IMR-90 (cell line): ENCODE measurements at regions not wholly inside any gene's neighbourhood (a gene's known extent, or its start where the extent isn't known, plus 50 kb on each side); places are given as distances from the start of the nearest gene placed in this dataset.

Experiments
- ATAC-seq: fragments of 200-7000 bp; cut with Tn5 transposase; 2 replicates; pipeline ENCODE4 v1.9.1; 2020; ENCODE audit warnings: low read depth, mild to moderate bottlenecking, moderate library complexity
- BruUV-seq: library from RNA; stranded (reverse); fragments of 400-500 nt; replicated peaks from 2 replicates; lab custom pipeline; 2021; lab: Mats Ljungman, UMichigan
- CTCF ChIA-PET: fragments of 300-600 bp; formaldehyde crosslinking; extraction: SDS; loops from one replicate; lab custom pipeline; 2021; ENCODE audit warnings: antibody characterized with exemption; lab: Yijun Ruan, JAX
- POLR2A ChIA-PET: fragments of 300-600 bp; sonication (Branson Sonifier 250); formaldehyde crosslinking; loops from one replicate; lab custom pipeline; 2022; ENCODE audit warnings: antibody characterized with exemption; ENCODE audit not compliant: unreplicated experiment; lab: Charles Lee
- DNase-seq: peaks from one replicate; pipeline ENCODE4 v3.0.0; 2013
- H2AFZ ChIP-seq: replicated peaks from 2 replicates; pipeline ENCODE3; 2013; ENCODE audit warnings: low read length, mild to moderate bottlenecking; ENCODE audit not compliant: poor library complexity
- H2AK5ac ChIP-seq: 2 replicates; pipeline ENCODE4 v1.6.1; 2013; ENCODE audit warnings: low read depth, low read length, inconsistent platforms
- H2AK9ac ChIP-seq: replicated peaks from 2 replicates; pipeline ENCODE3; 2013; ENCODE audit warnings: mild to moderate bottlenecking, low read depth, low read length, moderate library complexity; ENCODE audit not compliant: poor library complexity
- H2BK120ac ChIP-seq: 2 replicates; pipeline ENCODE4 v1.6.1; 2013; ENCODE audit warnings: low read depth, low read length, inconsistent platforms
- H2BK15ac ChIP-seq: 3 replicates; pipeline ENCODE4 v1.6.1; 2013; ENCODE audit warnings: low read depth, low read length, inconsistent platforms
- H2BK20ac ChIP-seq: 2 replicates; pipeline ENCODE4 v1.6.1; 2013; ENCODE audit warnings: low read depth, mild to moderate bottlenecking, inconsistent platforms, low read length, moderate library complexity
- H2BK5ac ChIP-seq: 2 replicates; pipeline ENCODE4 v1.6.1; 2013; ENCODE audit warnings: mild to moderate bottlenecking, low read depth, low read length, inconsistent platforms; ENCODE audit not compliant: poor library complexity, severe bottlenecking
- H3K14ac ChIP-seq: replicated peaks from 2 replicates; pipeline ENCODE4 v1.6.1; 2013; ENCODE audit warnings: low read depth, low read length, inconsistent platforms
- H3K18ac ChIP-seq: 2 replicates; pipeline ENCODE4 v1.6.1; 2013; ENCODE audit warnings: low read depth, low read length, control low read depth
- H3K23ac ChIP-seq: 2 replicates; pipeline ENCODE4 v1.6.1; 2013; ENCODE audit warnings: low read depth, low read length, inconsistent platforms
- H3K27ac ChIP-seq: 2 replicates; pipeline ENCODE4 v1.5.1; 2013; ENCODE audit warnings: mild to moderate bottlenecking, control low read depth, low read length; ENCODE audit not compliant: insufficient read depth
- H3K27me3 ChIP-seq: 2 replicates; pipeline ENCODE4 v1.6.1; 2013; ENCODE audit warnings: low read length; ENCODE audit not compliant: control insufficient read depth, insufficient read depth
- H3K36me3 ChIP-seq: 2 replicates; pipeline ENCODE4 v1.6.1; 2013; ENCODE audit warnings: low read length, mixed read lengths; ENCODE audit not compliant: control insufficient read depth, insufficient read depth
- H3K4ac ChIP-seq: 2 replicates; pipeline ENCODE4 v1.6.1; 2013; ENCODE audit warnings: low read depth, low read length, inconsistent platforms
- H3K4me1 ChIP-seq: 2 replicates; pipeline ENCODE4 v1.6.1; 2013; ENCODE audit warnings: low read length, mixed read lengths; ENCODE audit not compliant: control insufficient read depth, insufficient read depth
- H3K4me2 ChIP-seq: 2 replicates; pipeline ENCODE4 v1.6.1; 2013; ENCODE audit warnings: low read depth, mild to moderate bottlenecking, control low read depth, low read length, moderate library complexity
- H3K4me3 ChIP-seq: 2 replicates; pipeline ENCODE4 v1.5.1; 2013; ENCODE audit warnings: low read depth, mild to moderate bottlenecking, control low read depth, low read length, moderate library complexity; ENCODE audit not compliant: insufficient read depth
- H3K56ac ChIP-seq: 2 replicates; pipeline ENCODE4 v1.6.1; 2013; ENCODE audit warnings: low read length, inconsistent platforms; ENCODE audit not compliant: insufficient read depth; ENCODE audit errors: extremely low read depth
- H3K79me1 ChIP-seq, 2 experiments: 2 replicates each; pipeline ENCODE4 v1.6.1; 2013; ENCODE audit warnings: low read length in 2 of 2, inconsistent platforms in 1 of 2, low read depth in 1 of 2
- H3K9ac ChIP-seq: 2 replicates; pipeline ENCODE4 v1.6.1; 2013; ENCODE audit warnings: low read depth, low read length, control low read depth
- H3K9me1 ChIP-seq: 2 replicates; pipeline ENCODE4 v1.6.1; 2013; ENCODE audit warnings: low read length, inconsistent platforms; ENCODE audit not compliant: insufficient read depth
- H3K9me3 ChIP-seq: 2 replicates; pipeline ENCODE4 v1.6.1; 2013; ENCODE audit warnings: low read length; ENCODE audit not compliant: control insufficient read depth, insufficient read depth
- H4K20me1 ChIP-seq: 2 replicates; pipeline ENCODE4 v1.6.1; 2013; ENCODE audit warnings: low read length, inconsistent platforms; ENCODE audit not compliant: insufficient read depth
- H4K5ac ChIP-seq: 2 replicates; pipeline ENCODE4 v1.6.1; 2013; ENCODE audit warnings: mild to moderate bottlenecking, low read depth, low read length, control low read depth
- H4K8ac ChIP-seq, 2 experiments: 2 replicates each; pipeline ENCODE4 v1.6.1; 2013; ENCODE audit warnings: low read depth in 2 of 2, low read length in 2 of 2, control low read depth in 1 of 2, inconsistent platforms in 1 of 2
- H4K91ac ChIP-seq: 2 replicates; pipeline ENCODE4 v1.6.1; 2013; ENCODE audit warnings: low read depth, low read length, inconsistent platforms; ENCODE audit not compliant: insufficient read depth
- BHLHE40 ChIP-seq: fragments of 150-350 bp; IDR thresholded peaks from 2 replicates; pipeline ENCODE4 v1.6.1; 2016; ENCODE audit warnings: mild to moderate bottlenecking, low read depth, low read length
- CEBPB ChIP-seq: IDR thresholded peaks from 2 replicates; pipeline ENCODE4 v1.6.1; 2012; ENCODE audit warnings: low read depth, low read length, improper control_type of control experiment
- CHD1 ChIP-seq: IDR thresholded peaks from 2 replicates; pipeline ENCODE4 v1.6.1; 2012; ENCODE audit warnings: low read depth, low read length, improper control_type of control experiment
- FOS ChIP-seq: fragments of 150-350 bp; IDR thresholded peaks from 2 replicates; pipeline ENCODE4 v1.6.1; 2016; ENCODE audit warnings: low read depth, low read length
- MAFK ChIP-seq: IDR thresholded peaks from 2 replicates; pipeline ENCODE4 v1.6.1; 2012; ENCODE audit warnings: low read depth, low read length, improper control_type of control experiment
- MAZ ChIP-seq: IDR thresholded peaks from 2 replicates; pipeline ENCODE4 v1.6.1; 2012; ENCODE audit warnings: low read depth, mild to moderate bottlenecking, low read length, improper control_type of control experiment, moderate library complexity, borderline replicate concordance
- MXI1 ChIP-seq: IDR thresholded peaks from 2 replicates; pipeline ENCODE4 v1.6.1; 2012; ENCODE audit warnings: low read depth, mild to moderate bottlenecking, low read length, moderate library complexity, borderline replicate concordance
- NFE2L2 ChIP-seq: fragments of 150-350 bp; IDR thresholded peaks from 2 replicates; pipeline ENCODE4 v1.6.1; 2016; ENCODE audit warnings: low read depth, mild to moderate bottlenecking, low read length
- POLR2A ChIP-seq: IDR thresholded peaks from 2 replicates; pipeline ENCODE4 v1.6.1; 2012; ENCODE audit warnings: mild to moderate bottlenecking, low read depth, low read length
- RAD21 ChIP-seq: IDR thresholded peaks from 2 replicates; pipeline ENCODE4 v1.6.1; 2012; ENCODE audit warnings: low read length, improper control_type of control experiment
- RCOR1 ChIP-seq: IDR thresholded peaks from 2 replicates; pipeline ENCODE4 v1.6.1; 2012; ENCODE audit warnings: mild to moderate bottlenecking, low read length, improper control_type of control experiment; ENCODE audit not compliant: insufficient replicate concordance
- RFX5 ChIP-seq: IDR thresholded peaks from 2 replicates; pipeline ENCODE4 v1.8.0; 2012; ENCODE audit warnings: low read depth, mild to moderate bottlenecking, low read length, moderate library complexity
- SMC3 ChIP-seq: fragments of 150-350 bp; IDR thresholded peaks from 2 replicates; pipeline ENCODE4 v1.6.1; 2016; ENCODE audit warnings: low read depth, mild to moderate bottlenecking, antibody characterized with exemption, low read length, moderate library complexity
- WGBS, 2 experiments: methylation state at CpG; one replicate each; pipeline versions ENCODE4 v1.1.5 to v1.1.7; 2013; ENCODE audit warnings: missing lambda C conversion rate in 2 of 2; ENCODE audit not compliant: insufficient read length in 1 of 2; ENCODE audit errors: extremely low coverage in 2 of 2; 5-methylcytosine and 5-hydroxymethylcytosine counted together
- dilution Hi-C: fragments of 300-500 bp; cut with HindIII; formaldehyde crosslinking; loops from one replicate; pipeline ENCODE4 v1.14.3; 2018; ENCODE audit warnings: low sequenced_read_pairs; ENCODE audit not compliant: unreplicated experiment
- in situ Hi-C: fragments of 300-500 bp; cut with MboI; formaldehyde crosslinking; loops from 3 replicates; pipeline ENCODE4 v1.14.3; 2019; ENCODE audit warnings: low sequenced_read_pairs, inconsistent platforms, mixed read lengths
- intact Hi-C: fragments of 100-400 bp; cut with micrococcal nuclease; formaldehyde crosslinking; loops from 2 replicates; pipeline ENCODE4 v1.10.0; 2022
- TF ChIP-seq, protein P1 (sequence below): fragments of 150-350 bp; IDR thresholded peaks from 2 replicates; pipeline ENCODE4 v1.6.1; 2016; ENCODE audit warnings: low read depth, mild to moderate bottlenecking, low read length, moderate library complexity, borderline replicate concordance
- TF ChIP-seq, protein P2 (sequence below): conservative IDR thresholded peaks from 2 replicates; pipeline ENCODE4 v1.5.1; 2012; ENCODE audit warnings: mild to moderate bottlenecking, low read depth, low read length, improper control_type of control experiment
- TF ChIP-seq, protein P3 (sequence below): fragments of 150-350 bp; IDR thresholded peaks from 2 replicates; pipeline ENCODE4 v1.6.1; 2017; ENCODE audit warnings: mild to moderate bottlenecking, antibody characterized with exemption, low read length, low read depth

DNA sequence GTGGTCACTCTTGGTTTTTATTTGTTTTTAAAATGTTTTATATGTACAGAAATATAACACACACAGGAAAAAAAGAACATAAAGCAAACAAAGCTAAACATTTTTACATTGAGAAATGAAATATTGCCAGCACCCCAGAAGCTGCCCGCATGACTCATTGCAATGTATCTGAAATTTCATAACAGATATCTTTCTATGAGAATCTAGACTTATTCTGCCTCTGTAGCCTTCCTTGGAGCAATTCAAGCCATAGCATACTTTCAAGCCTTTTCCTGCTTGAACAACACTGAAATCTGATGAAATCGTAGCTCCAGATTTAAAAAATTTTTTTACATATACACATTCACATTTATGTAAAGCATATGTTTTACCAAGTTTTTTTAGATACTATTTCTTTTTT lies 86.9 kb downstream of the RBBP6 start:
- DNase-seq = peak; percentile 67
- TF ChIP-seq NFE2L2 (no peak), RCOR1 (no peak), RFX5 (no peak), BHLHE40 (no peak), MXI1 (no peak), POLR2A (no peak), MAZ (no peak), SMC3 (no peak), CEBPB (0 out of 2 replicates have a peak, but pooled peaks have one; percentile 31), RAD21 (no peak), CHD1 (no peak), MAFK (no peak), FOS (peak; percentile 65; the same call in 1 of the 2 replicates)
- TF ChIP-seq, protein P1, sequence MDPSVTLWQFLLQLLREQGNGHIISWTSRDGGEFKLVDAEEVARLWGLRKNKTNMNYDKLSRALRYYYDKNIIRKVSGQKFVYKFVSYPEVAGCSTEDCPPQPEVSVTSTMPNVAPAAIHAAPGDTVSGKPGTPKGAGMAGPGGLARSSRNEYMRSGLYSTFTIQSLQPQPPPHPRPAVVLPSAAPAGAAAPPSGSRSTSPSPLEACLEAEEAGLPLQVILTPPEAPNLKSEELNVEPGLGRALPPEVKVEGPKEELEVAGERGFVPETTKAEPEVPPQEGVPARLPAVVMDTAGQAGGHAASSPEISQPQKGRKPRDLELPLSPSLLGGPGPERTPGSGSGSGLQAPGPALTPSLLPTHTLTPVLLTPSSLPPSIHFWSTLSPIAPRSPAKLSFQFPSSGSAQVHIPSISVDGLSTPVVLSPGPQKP = no peak
- TF ChIP-seq, protein P2, sequence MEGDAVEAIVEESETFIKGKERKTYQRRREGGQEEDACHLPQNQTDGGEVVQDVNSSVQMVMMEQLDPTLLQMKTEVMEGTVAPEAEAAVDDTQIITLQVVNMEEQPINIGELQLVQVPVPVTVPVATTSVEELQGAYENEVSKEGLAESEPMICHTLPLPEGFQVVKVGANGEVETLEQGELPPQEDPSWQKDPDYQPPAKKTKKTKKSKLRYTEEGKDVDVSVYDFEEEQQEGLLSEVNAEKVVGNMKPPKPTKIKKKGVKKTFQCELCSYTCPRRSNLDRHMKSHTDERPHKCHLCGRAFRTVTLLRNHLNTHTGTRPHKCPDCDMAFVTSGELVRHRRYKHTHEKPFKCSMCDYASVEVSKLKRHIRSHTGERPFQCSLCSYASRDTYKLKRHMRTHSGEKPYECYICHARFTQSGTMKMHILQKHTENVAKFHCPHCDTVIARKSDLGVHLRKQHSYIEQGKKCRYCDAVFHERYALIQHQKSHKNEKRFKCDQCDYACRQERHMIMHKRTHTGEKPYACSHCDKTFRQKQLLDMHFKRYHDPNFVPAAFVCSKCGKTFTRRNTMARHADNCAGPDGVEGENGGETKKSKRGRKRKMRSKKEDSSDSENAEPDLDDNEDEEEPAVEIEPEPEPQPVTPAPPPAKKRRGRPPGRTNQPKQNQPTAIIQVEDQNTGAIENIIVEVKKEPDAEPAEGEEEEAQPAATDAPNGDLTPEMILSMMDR = no peak
- TF ChIP-seq, protein P3, sequence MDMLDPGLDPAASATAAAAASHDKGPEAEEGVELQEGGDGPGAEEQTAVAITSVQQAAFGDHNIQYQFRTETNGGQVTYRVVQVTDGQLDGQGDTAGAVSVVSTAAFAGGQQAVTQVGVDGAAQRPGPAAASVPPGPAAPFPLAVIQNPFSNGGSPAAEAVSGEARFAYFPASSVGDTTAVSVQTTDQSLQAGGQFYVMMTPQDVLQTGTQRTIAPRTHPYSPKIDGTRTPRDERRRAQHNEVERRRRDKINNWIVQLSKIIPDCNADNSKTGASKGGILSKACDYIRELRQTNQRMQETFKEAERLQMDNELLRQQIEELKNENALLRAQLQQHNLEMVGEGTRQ = no peak
- intact Hi-C loops = loop anchor here (5.0 kb wide), 1 partner anchor 34 kb away; no protein-coding TSS in a partner anchor
- Histone ChIP-seq H3K27ac (no peak overlapping the region; the same call in 1 of the 2 replicates), H3K9me1 (0 out of 2 replicates have a peak, but pooled peaks cover 5% of the 10 kb centered on the region), H3K4me3 (no peak overlapping the region), H4K20me1 (no peaks in the 10 kb centered on the region), H3K9me3 (peaks cover 5% of the 10 kb centered on the region), H3K56ac (no peak overlapping the region), H3K79me1 (no peaks in the 10 kb centered on the region), H3K4me2 (peak overlapping the region; percentile 64; the same call in 1 of the 2 replicates), H2AFZ (no peak overlapping the region), H3K4ac (no peak overlapping the region), H2AK9ac (no peak overlapping the region), H3K4me1 (peaks cover 2% of the 10 kb centered on the region; the same call in 1 of the 2 replicates), H2AK5ac (no peak overlapping the region), H2BK20ac (no peak overlapping the region), H4K5ac (no peak overlapping the region), H3K18ac (no peak overlapping the region), H2BK120ac (peak overlapping the region; percentile 2; the same call in 1 of the 2 replicates), H3K9ac (no peak overlapping the region), H3K27me3 (no peaks in the 10 kb centered on the region), H4K8ac (no peak overlapping the region), H3K36me3 (no peaks in the 10 kb centered on the region), H3K14ac (no peak overlapping the region), H3K23ac (no peak overlapping the region), H2BK5ac (no peak overlapping the region), H2BK15ac (no peak overlapping the region), H4K91ac (no peak overlapping the region)
- in situ Hi-C loops = no loop called here
- BruUV-seq = no TSS peak
- peak; percentile 89 for ATAC-seq
- POLR2A ChIA-PET = no interaction called here
- CTCF ChIA-PET = interaction anchor here (1.2 kb wide), 1 partner anchor 38 kb away, joined by 4 read pairs; no protein-coding TSS in a partner anchor
- WGBS, 2 experiments = no CpG with 5 or more reads among the region's 2 CpGs
- dilution Hi-C loops = no loop called here
